HepG2 (cell line): ENCODE measurements at regions not wholly inside any gene's neighbourhood (a gene's known extent, or its start where the extent isn't known, plus 50 kb on each side); places are given as distances from the start of the nearest gene placed in this dataset.

Experiments
- ATAC-seq: fragments of 200-7000 bp; cut with Tn5 transposase; 3 replicates; pipeline ENCODE4 v1.9.1; 2020; ENCODE audit warnings: mild to moderate bottlenecking, moderate library complexity
- BruUV-seq: library from RNA; stranded (reverse); fragments of 400-500 nt; replicated peaks from 2 replicates; lab custom pipeline; 2021; lab: Mats Ljungman, UMichigan
- CTCF ChIA-PET: fragments of 300-600 bp; formaldehyde crosslinking; extraction: SDS; loops from one replicate; lab custom pipeline; 2021; ENCODE audit warnings: low total read pairs, inconsistent platforms, low intra/inter-chr PET ratio; lab: Yijun Ruan, JAX
- POLR2A ChIA-PET: fragments of 350-600 bp; sonication (Branson Sonifier 250); formaldehyde crosslinking; loops from one replicate; lab custom pipeline; 2020; ENCODE audit warnings: antibody characterized with exemption, inconsistent platforms; lab: Yijun Ruan, JAX
- DNase-seq: peaks from one replicate; pipeline ENCODE4 v3.0.0-alpha.2; 2015; ENCODE audit warnings: low spot score
- FAIRE-seq: peaks from 3 replicates; lab custom pipeline; 2011; peaks lifted over from hg19 to GRCh38; lab: Jason Lieb, UNC
- H2AFZ ChIP-seq: one replicate; pipeline ENCODE4 v1.6.1; 2011; ENCODE audit warnings: low read length, inconsistent platforms
- H3K27ac ChIP-seq: fragments of 300-600 bp; 3 replicates; pipeline ENCODE4 v1.8.0; 2011; ENCODE audit warnings: mixed run types, mild to moderate bottlenecking, mixed read lengths, low read length, inconsistent platforms; ENCODE audit not compliant: insufficient read depth; ENCODE audit errors: extremely low read length
- H3K27me3 ChIP-seq, 2 experiments: fragments of 200-600 bp in 1 of 2; 2 replicates in 1 of 2; 3 replicates in 1 of 2; pipeline versions ENCODE4 v1.6.0 to v1.8.0; 2011; ENCODE audit warnings: low read length in 2 of 2, mild to moderate bottlenecking in 2 of 2, moderate library complexity in 2 of 2, inconsistent platforms in 1 of 2; ENCODE audit not compliant: insufficient read depth in 2 of 2, control insufficient read depth in 1 of 2
- H3K36me3 ChIP-seq, 2 experiments: fragments of 200-600 bp in 1 of 2; replicated peaks in 1 of 2; 2 replicates in 1 of 2; 3 replicates in 1 of 2; pipeline versions ENCODE4 v1.5.1 to v1.8.0; 2011; ENCODE audit warnings: low read length in 2 of 2, inconsistent platforms in 1 of 2; ENCODE audit not compliant: insufficient read depth in 2 of 2, control insufficient read depth in 1 of 2
- H3K4me1 ChIP-seq: 2 replicates; pipeline ENCODE4 v1.5.1; 2012; ENCODE audit warnings: low read length, inconsistent platforms; ENCODE audit not compliant: insufficient read depth
- H3K4me2 ChIP-seq: 2 replicates; pipeline ENCODE4 v1.6.0; 2011; ENCODE audit warnings: low read depth, low read length, inconsistent platforms
- H3K4me3 ChIP-seq, 3 experiments: fragments of 200-600 bp in 1 of 3; sonication (generic), shearing (Covaris generic) in 1 of 3; replicated peaks in 1 of 3; 2 replicates each; pipeline ENCODE4 v1.5.1; 2011 to 2016; ENCODE audit warnings: low read length in 3 of 3, inconsistent platforms in 2 of 3, low read depth in 2 of 3, mild to moderate bottlenecking in 2 of 3, control low read depth in 1 of 3, mixed read lengths in 1 of 3; ENCODE audit not compliant: insufficient read depth in 1 of 3
- H3K79me2 ChIP-seq: one replicate; pipeline ENCODE4 v1.6.1; 2011; ENCODE audit warnings: low read length, inconsistent platforms; ENCODE audit not compliant: insufficient read depth
- H3K9ac ChIP-seq: 2 replicates; pipeline ENCODE4 v1.6.0; 2011; ENCODE audit warnings: mild to moderate bottlenecking, low read depth, low read length, inconsistent platforms; ENCODE audit not compliant: insufficient read depth
- H3K9me3 ChIP-seq: 2 replicates; pipeline ENCODE4 v1.5.1; 2012; ENCODE audit warnings: mild to moderate bottlenecking, low read length
- H4K20me1 ChIP-seq: 2 replicates; pipeline ENCODE4 v1.6.0; 2011; ENCODE audit warnings: inconsistent platforms, mild to moderate bottlenecking, low read length, moderate library complexity; ENCODE audit not compliant: insufficient read depth
- FOSL1 ChIP-seq: sonication (generic); formaldehyde crosslinking; IDR thresholded peaks from 2 replicates; pipeline ENCODE4 v1.9.0; 2021; ENCODE audit warnings: missing genetic modification reagents, borderline replicate concordance
- JUN ChIP-seq: sonication (generic); formaldehyde crosslinking; IDR thresholded peaks from 2 replicates; pipeline ENCODE4 v1.4.0; 2020; ENCODE audit warnings: mild to moderate bottlenecking, missing genetic modification reagents
- RCOR2 ChIP-seq: IDR thresholded peaks from 2 replicates; pipeline ENCODE4 v1.6.1; 2016; ENCODE audit warnings: missing biosample characterization, missing genetic modification reagents
- ZBTB7B ChIP-seq: sonication (generic); formaldehyde crosslinking; IDR thresholded peaks from 2 replicates; pipeline ENCODE4 v1.4.0; 2020; ENCODE audit warnings: missing genetic modification reagents
- ZNF253 ChIP-seq: sonication (generic); formaldehyde crosslinking; IDR thresholded peaks from 2 replicates; pipeline ENCODE4 v1.8.0; 2022; ENCODE audit warnings: mild to moderate bottlenecking, missing genetic modification reagents, borderline replicate concordance
- ZNF746 ChIP-seq: sonication (generic); formaldehyde crosslinking; IDR thresholded peaks from 2 replicates; pipeline ENCODE4 v1.8.0; 2022; ENCODE audit warnings: mild to moderate bottlenecking, missing genetic modification reagents
- whole genome bisulfite sequencing: methylation state at CpG from one replicate; pipeline ENCODE4 v1.1.6; 2017; ENCODE audit warnings: low lambda C conversion rate; 5-methylcytosine and 5-hydroxymethylcytosine counted together
- in situ Hi-C: cut with HindIII; loops from 2 replicates; pipeline ENCODE4 v1.10.0; 2017; ENCODE audit warnings: low pct_unique_long_range_greater_than_20kb; ENCODE audit not compliant: extremely low pct_ligation_motif_present
- intact Hi-C: fragments of 100-400 bp; cut with micrococcal nuclease; formaldehyde crosslinking; loops from one replicate; pipeline ENCODE4 v1.10.0; 2022; ENCODE audit not compliant: unreplicated experiment
- TF ChIP-seq, protein P1 (sequence below): sonication (generic); formaldehyde crosslinking; IDR thresholded peaks from 2 replicates; pipeline ENCODE4 v1.5.1; 2020; ENCODE audit warnings: missing genetic modification reagents, mild to moderate bottlenecking, borderline replicate concordance
- TF ChIP-seq, protein P2 (sequence below): sonication (generic); formaldehyde crosslinking; IDR thresholded peaks from 2 replicates; pipeline ENCODE4 v1.4.0; 2020; ENCODE audit warnings: mild to moderate bottlenecking, missing genetic modification reagents
- TF ChIP-seq, protein P3 (sequence below): sonication (generic); formaldehyde crosslinking; IDR thresholded peaks from 2 replicates; pipeline ENCODE4 v1.5.0; 2020; ENCODE audit warnings: missing genetic modification reagents, mild to moderate bottlenecking, borderline replicate concordance

DNA sequence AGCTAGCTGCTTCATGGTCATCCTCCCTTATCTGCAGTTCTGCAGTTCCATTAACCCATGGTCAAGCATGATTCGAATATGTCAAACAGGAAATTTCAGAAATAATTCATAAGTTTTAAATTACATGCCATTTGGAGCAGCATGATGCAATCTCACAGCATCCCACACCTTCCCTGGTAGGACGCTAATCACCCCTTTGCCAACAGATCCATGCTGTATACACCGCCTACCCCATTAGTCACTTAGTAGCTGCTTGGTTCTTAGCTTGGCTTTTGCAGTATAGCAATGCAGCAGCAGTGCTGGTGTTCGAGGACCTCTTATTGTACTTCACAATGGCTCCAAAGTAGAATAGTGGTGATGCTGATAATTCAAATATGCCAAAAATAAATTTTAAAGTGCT lies 739.7 kb upstream of the CDH9 start:
- 4% methylated on average over 4 of the region's 4 CpGs for WGBS
- Histone ChIP-seq H3K36me3 (no peaks in the 10 kb centered on the region), H3K27me3 (no peaks in the 10 kb centered on the region), H4K20me1 (no peaks in the 10 kb centered on the region), H3K27ac (no peak overlapping the region), H3K4me1 (no peaks in the 10 kb centered on the region), H3K4me3 (no peak overlapping the region), H3K9ac (no peak overlapping the region)
- intact Hi-C loops = no loop called here
- CTCF ChIA-PET = no interaction called here
- no peak for DNase-seq
- FAIRE-seq = no peak
- ATAC-seq = no peak
- TF ChIP-seq, protein P1, sequence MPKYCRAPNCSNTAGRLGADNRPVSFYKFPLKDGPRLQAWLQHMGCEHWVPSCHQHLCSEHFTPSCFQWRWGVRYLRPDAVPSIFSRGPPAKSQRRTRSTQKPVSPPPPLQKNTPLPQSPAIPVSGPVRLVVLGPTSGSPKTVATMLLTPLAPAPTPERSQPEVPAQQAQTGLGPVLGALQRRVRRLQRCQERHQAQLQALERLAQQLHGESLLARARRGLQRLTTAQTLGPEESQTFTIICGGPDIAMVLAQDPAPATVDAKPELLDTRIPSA (CRISPR knock-in tag) = no peak
- no peak for TF ChIP-seq ZBTB7B
- no peak for TF ChIP-seq ZNF746
- TF ChIP-seq RCOR2 (CRISPR knock-in tag) = no peak
- TF ChIP-seq, protein P2, sequence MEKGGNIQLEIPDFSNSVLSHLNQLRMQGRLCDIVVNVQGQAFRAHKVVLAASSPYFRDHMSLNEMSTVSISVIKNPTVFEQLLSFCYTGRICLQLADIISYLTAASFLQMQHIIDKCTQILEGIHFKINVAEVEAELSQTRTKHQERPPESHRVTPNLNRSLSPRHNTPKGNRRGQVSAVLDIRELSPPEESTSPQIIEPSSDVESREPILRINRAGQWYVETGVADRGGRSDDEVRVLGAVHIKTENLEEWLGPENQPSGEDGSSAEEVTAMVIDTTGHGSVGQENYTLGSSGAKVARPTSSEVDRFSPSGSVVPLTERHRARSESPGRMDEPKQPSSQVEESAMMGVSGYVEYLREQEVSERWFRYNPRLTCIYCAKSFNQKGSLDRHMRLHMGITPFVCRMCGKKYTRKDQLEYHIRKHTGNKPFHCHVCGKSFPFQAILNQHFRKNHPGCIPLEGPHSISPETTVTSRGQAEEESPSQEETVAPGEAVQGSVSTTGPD (CRISPR knock-in tag) = no peak
- no peak for TF ChIP-seq FOSL1 (CRISPR knock-in tag)
- no peak for TF ChIP-seq ZNF253
- TF ChIP-seq, protein P3, sequence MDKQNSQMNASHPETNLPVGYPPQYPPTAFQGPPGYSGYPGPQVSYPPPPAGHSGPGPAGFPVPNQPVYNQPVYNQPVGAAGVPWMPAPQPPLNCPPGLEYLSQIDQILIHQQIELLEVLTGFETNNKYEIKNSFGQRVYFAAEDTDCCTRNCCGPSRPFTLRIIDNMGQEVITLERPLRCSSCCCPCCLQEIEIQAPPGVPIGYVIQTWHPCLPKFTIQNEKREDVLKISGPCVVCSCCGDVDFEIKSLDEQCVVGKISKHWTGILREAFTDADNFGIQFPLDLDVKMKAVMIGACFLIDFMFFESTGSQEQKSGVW (CRISPR knock-in tag) = no peak
- no peak for TF ChIP-seq JUN (CRISPR knock-in tag)
- TF ChIP-seq, all 625 proteins: peak for 0
- in situ Hi-C loops = no loop called here
- POLR2A ChIA-PET = no interaction called here
- no TSS peak for BruUV-seq
- Histone ChIP-seq H3K9me3 (no peaks in the 10 kb centered on the region), H3K79me2 (no peaks in the 10 kb centered on the region), H2AFZ (no peak overlapping the region), H3K4me2 (no peak overlapping the region)
